Stimulated activated CD8-positive, alpha-beta memory T cell treated with anti-CD3 and anti-CD28 coated beads, Interleukin-2, amount 100 ng/mL, for 48 hours (primary cell): ENCODE measurements at regions not wholly inside any gene's neighbourhood (a gene's known extent, or its start where the extent isn't known, plus 50 kb on each side); places are given as distances from the start of the nearest gene placed in this dataset.
"Not testable (repeated sequence)": the region's sequence is repeated elsewhere in the genome, so short reads cannot be mapped to it uniquely, and the experiment has no call there.

Experiments
- DNase-seq, 2 donors: peaks; one replicate each; pipeline ENCODE4 v3.0.0-alpha.2; 2020; ENCODE audit warnings: low read depth in 2 of 2

DNA sequence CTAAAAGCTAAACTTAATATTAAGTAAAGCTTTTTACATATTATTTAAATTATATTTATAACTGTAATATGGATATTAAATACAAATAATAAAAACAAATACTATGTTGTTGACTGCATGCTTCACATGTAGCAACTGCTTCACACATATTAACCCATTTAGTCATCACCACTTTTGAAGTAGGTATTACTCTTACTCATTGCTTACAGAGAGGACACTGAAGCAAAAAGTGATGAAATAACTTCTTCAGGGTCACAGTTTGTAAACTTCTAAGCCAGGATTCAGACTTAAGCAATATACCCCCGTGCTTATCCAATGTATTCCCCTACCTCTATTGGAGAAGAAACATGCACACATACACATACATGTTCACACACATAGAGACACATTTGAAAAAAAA lies 166.6 kb downstream of the DKK2 start:
- no peak for DNase-seq

- no peak for DNase-seq
Measured at GRCh38 chr4:106868381-106869035, 167.6 kb downstream of the DKK2 start.

DNA sequence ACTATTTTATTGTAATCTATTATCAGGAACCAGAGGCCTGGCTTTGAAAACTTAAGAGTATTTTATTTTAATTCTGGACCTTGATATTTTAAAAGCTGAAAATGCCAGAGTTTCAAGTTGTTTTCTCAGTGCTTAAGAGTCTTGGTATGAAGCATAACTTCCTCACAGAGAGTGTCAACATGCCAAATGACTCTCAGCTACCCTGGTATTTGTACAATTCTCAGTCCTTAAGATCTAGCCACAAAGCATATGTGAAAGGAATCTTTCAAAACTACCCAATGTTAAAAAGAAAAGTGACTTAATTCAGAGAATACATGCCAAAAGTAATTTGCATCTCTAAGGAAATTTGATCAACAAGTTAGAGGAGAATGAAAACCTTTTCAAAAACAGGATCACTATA lies 171.9 kb downstream of the DKK2 start:
- no peak for DNase-seq

GRCh38 chr4:106854569-106855351 lies 181.4 kb downstream of the DKK2 start:
- DNase-seq: no peak

GRCh38 chr4:106852426-106852825 lies 183.7 kb downstream of the DKK2 start:
- no peak for DNase-seq

GRCh38 chr4:106851726-106852125 lies 184.4 kb downstream of the DKK2 start:
- DNase-seq: no peak

- no peak for DNase-seq
Measured at GRCh38 chr4:106850691-106851090, 185.4 kb downstream of the DKK2 start.

DNA sequence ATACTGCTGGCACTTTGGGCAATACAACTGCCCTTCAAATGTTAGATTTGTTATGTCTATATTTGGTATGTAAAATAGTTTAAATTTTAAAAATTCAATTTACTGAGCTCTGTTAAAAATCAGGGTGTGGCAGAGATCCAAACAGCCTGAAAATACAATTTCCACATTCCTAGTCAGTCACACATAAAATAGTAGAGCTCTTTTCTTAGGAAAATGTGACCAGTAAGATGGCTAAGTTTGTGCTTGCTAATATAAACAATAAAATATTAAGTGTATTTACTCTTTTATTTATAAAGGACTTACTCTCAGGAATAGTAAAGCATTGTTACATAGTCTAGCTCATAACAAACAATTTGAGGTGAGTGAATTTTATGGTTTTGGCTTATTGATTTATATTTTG lies 200.2 kb downstream of the DKK2 start:
- no peak for DNase-seq

- DNase-seq: no peak
Measured at GRCh38 chr4:106830879-106831278, 205.2 kb downstream of the DKK2 start.

GRCh38 chr4:106818764-106819163 lies 217.3 kb downstream of the DKK2 start:
- no peak for DNase-seq

DNA sequence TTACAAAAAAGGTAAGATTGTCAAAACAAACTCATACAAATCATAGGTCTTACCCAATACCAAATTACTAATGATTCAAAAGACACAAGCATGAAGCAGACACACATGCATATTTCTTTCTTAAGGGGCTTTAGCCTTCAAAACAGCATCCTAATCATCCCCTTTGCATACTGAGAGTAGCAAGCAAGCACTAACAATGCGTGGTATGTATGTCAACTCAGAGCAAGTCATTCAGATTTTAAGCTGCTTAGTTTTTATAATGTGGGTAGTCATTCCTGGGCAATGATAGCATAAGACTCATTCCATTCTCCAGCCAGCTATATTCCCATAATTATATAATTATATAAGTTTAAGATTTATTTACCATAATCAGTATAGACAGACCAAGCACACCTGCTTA lies 219.6 kb downstream of the DKK2 start:
- DNase-seq: no peak

DNA sequence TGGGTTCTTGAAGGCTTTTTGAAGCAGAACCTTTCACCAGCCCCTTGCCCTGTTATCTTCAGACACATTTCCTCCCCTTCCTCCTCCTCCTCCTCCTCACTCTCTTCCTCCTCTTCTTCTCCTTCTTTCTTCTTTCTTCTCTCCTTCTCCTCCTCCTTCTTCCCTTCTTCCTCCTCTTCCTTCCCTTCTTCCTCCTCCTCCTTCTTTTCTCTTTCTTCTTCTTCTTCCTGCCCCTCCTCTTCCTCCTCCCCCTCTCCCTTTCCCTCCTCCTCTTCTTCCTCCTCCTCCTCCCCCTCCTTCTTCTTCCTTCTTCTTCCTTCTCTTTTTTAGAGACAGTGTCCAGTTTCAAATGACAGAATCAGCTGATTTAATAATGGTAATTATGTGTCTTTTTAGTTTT lies 226.0 kb downstream of the DKK2 start:
- no peak for DNase-seq

- DNase-seq: no peak
Measured at GRCh38 chr4:106809076-106809475, 227.0 kb downstream of the DKK2 start.

DNA sequence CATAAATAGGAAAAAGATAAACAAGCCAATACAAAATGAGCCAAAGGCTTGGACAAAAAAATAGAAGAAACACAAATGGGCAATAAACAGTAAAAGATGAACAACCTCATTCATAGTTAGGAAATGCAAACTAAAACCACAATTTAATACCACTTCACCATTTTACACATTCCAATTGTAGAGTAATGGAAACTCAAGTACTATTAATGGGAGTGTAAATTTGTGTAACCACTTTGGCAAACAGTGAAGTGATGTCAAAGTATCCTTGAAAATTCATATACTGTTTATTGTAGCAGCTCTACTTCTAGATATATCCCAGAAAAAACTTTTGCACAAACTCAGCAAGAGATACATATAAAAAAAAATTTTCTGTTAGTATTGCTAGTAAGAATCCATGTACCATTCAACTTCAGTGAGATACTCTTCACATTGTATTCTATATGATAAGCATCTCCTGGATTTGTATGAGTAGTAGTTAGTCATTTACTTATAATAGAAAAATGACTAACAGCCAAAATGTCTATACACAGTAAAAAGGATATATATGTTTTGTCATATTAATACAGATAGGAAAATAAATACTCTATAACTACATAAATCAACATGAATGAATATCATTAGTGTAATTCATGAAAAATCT lies 229.8 kb downstream of the DKK2 start:
- no peak for DNase-seq

DNA sequence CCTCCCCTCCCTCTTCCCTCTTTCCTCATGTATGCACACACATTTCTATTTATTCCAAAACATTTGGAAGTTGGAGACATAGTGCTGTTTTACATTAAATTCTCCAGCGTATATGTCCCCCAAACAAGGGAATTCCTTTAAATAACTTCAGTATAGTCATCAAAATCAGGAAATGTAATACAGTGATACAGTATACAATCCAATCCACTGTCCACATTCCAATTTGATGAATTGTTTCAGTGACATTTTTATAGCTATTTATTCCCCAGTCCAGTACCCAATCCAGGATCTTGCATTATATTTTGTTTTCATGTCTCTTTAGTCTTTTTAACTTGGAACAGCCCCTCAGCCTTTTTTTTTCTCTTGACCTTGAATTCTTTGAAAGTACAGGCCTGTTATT lies 233.0 kb downstream of the DKK2 start:
- no peak for DNase-seq

- DNase-seq: no peak
Measured at GRCh38 chr4:106801386-106801785, 234.7 kb downstream of the DKK2 start.

DNA sequence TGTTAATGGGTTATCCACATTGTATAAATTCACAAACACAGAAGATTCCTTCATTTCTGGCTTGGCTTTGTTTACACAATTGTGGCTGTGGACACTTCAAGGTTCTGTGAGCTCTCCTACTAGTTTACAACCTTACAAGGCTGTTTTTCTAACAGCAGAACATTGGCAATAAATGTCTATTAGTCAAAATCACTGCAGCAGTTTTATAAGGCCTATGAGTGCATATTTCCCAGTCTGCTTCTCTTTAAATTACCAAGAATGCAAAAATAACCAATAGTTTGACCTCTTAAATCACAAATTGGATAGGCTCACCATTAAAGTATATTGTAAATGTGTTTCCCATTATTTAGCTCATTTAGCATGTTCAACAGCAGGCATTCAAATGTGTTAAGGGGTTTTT lies 239.2 kb downstream of the DKK2 start:
- DNase-seq: no peak

DNA sequence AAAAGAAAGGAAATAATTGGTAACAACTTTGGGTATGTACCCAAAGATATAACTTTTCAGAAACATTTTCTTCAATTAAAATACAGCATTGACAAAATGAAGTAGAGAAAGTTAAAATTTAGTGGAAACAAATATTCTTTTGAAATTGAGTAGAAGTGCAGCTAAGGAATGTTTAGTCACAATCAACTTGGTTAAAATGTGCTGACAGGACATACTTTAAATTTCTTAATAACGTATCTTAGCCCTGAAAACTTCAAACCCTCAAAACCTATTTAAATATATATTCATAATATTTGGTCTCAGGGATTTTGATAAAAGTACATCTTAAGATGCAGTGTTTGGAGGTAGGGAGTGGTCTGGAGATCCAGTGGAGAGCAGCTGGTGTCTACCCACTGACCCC lies 240.8 kb downstream of the DKK2 start:
- DNase-seq: no peak

GRCh38 chr4:106793933-106794332 lies 242.2 kb downstream of the DKK2 start:
- no peak for DNase-seq

DNA sequence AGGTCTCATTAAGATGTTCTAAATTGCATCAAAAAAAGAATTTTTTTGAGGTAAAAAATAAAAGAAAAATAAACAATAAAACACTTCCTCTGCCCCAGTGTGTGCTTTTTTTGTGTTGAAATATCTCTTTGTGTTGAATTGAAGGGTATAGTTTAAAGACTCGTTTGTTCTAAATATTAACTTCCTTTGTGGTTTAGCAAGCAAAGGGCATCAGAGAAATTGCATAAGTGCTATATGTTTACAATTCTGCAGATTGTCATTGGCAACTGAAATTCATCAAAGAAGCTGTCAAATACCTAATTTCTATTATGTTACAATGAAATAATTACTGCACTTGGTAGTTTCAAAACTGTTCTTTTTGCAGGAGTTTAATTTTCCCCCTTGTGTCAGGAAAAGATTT lies 260.5 kb downstream of the DKK2 start:
- DNase-seq: no peak

- not testable (repeated sequence) for DNase-seq
Measured at GRCh38 chr4:106774055-106774454, 262.1 kb downstream of the DKK2 start.

- DNase-seq: no peak
Measured at GRCh38 chr4:106773076-106773905, 262.8 kb downstream of the DKK2 start.
